Upper lobe of right lung (tissue), 1 donor: ENCODE measurements at regions not wholly inside any gene's neighbourhood (a gene's known extent, or its start where the extent isn't known, plus 50 kb on each side); places are given as distances from the start of the nearest gene placed in this dataset.

Experiments
- ATAC-seq: fragments of 200-7000 bp; cut with Tn5 transposase; one replicate; pipeline ENCODE4 v1.9.1; 2020; ENCODE audit warnings: mild to moderate bottlenecking, moderate library complexity
- DNase-seq: peaks from one replicate; pipeline ENCODE4 v3.0.0-alpha.2; 2020
- H3K27ac ChIP-seq: fragments of 200-600 bp; one replicate; pipeline ENCODE4 v1.8.0; 2022
- H3K27me3 ChIP-seq: fragments of 200-600 bp; one replicate; pipeline ENCODE4 v1.8.0; 2022; ENCODE audit warnings: mild to moderate bottlenecking
- H3K36me3 ChIP-seq: fragments of 200-600 bp; one replicate; pipeline ENCODE4 v1.8.0; 2022
- H3K4me1 ChIP-seq: fragments of 200-600 bp; one replicate; pipeline ENCODE4 v1.8.0; 2022
- H3K4me3 ChIP-seq: fragments of 200-600 bp; one replicate; pipeline ENCODE4 v1.8.0; 2022; ENCODE audit warnings: mild to moderate bottlenecking
- H3K9me3 ChIP-seq: fragments of 200-600 bp; one replicate; pipeline ENCODE4 v1.8.0; 2022
- intact Hi-C: fragments of 100-400 bp; cut with DNase I; formaldehyde crosslinking; loops from one replicate; pipeline ENCODE4 v1.11.0; 2022
- TF ChIP-seq, protein P1 (sequence below): fragments of 200-600 bp; IDR thresholded peaks from one replicate; pipeline ENCODE4 v1.8.0; 2022; ENCODE audit warnings: antibody characterized with exemption
- donor health status: DM: no; HTN: yes; CAD: no; lungs with severe emphysema.

DNA sequence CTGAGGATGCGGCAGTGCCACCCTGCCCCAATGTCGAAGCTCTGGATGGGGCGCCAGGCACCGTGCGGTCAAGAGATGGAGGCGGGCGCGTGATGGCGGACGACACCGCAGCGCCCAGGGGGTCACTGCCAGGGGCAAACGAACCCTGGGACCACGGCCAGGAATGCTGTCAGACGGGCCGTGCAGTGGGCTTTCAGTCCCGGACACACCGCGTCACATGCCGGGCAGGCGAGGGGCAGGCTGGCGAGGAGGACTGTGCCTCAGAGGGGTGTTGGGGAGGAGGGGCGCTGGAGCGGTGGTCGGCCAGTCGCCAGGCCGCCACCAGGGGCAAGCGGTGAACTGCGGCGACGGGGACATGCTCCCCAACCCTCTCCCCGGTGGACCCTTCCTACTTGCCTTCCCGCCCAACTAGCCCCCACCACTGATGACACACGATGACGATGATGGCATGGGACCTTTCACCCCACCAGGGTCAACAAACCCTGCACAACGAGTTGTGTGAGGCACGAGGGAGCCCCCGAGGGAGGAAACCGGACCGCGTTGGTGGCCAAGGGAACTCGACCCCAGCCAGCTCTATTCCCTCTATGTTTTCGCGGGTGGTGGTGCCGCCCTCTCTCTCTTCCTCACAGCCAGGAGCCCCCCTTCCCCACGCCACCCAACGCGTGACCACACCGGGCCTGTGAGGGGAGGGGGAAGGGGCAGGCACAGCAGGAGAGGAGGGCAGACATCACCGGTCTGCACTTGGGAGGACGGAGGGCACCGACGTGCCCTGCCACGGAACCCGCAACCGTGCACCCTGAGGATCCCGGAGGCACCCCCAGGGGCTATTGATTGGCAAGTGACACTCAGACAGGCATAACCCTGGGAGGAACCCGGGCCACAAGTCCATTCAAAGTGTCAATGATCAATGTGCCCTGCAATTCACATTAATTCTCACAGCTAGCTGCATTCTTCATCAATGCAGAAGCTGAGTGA, 1960.9 kb upstream of the DEFB115 start:
- H3K4me1 ChIP-seq, result no peaks in the 10 kb centered on the region
- TF ChIP-seq, protein P1, sequence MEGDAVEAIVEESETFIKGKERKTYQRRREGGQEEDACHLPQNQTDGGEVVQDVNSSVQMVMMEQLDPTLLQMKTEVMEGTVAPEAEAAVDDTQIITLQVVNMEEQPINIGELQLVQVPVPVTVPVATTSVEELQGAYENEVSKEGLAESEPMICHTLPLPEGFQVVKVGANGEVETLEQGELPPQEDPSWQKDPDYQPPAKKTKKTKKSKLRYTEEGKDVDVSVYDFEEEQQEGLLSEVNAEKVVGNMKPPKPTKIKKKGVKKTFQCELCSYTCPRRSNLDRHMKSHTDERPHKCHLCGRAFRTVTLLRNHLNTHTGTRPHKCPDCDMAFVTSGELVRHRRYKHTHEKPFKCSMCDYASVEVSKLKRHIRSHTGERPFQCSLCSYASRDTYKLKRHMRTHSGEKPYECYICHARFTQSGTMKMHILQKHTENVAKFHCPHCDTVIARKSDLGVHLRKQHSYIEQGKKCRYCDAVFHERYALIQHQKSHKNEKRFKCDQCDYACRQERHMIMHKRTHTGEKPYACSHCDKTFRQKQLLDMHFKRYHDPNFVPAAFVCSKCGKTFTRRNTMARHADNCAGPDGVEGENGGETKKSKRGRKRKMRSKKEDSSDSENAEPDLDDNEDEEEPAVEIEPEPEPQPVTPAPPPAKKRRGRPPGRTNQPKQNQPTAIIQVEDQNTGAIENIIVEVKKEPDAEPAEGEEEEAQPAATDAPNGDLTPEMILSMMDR, result no peak
- H3K27ac ChIP-seq, result no peak overlapping the region
- intact Hi-C loops, result no loop called here
- H3K9me3 ChIP-seq, result no peaks in the 10 kb centered on the region
- no peaks in the 10 kb centered on the region for H3K36me3 ChIP-seq
- no peak for DNase-seq
- H3K4me3 ChIP-seq, result no peak overlapping the region
- ATAC-seq, result peak; percentile 27
- H3K27me3 ChIP-seq, result no peaks in the 10 kb centered on the region

DNA sequence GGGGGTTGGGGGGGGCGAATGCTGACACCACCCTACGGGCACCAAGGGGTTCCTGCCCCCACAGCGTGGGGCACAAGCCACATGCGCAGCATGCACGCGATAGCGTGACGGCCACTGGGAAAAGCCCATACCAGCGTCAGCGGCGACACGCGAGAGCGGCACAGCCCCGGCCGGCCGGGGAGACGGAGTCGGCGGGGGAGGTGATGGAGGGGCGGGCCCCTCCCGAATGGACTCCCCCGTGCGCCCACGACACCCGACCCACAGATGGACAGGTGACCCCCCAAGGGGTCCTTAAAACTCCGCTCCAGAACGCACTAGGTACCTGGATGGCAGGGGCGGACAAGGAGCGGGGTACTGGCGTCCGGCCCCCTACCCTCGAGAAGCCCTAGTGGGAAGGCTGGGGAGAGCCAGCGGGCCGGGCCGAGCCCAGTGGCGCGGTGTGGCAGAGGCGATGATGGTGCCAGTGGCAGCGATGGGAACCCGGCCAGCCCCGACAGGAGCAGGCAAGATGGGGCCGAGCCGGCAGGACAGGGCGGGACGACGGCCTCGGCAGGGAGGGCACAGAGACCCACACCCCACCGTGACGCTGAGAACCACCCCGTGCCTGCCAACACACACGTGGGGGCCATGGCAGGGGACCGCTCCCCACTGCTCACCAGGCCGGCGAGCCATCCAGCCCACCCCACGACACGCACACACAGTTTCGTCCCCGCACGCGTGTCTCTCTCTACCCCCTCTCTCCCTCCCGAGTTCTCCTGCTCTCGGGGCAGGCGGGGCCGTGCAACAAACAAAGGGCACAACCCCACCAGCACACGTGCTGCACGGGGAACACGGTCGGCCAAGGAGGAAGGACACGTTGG, 1959.8 kb upstream of the DEFB115 start:
- Histone ChIP-seq H3K36me3 (no peaks in the 10 kb centered on the region), H3K4me1 (no peaks in the 10 kb centered on the region), H3K27ac (no peak overlapping the region), H3K9me3 (no peaks in the 10 kb centered on the region), H3K27me3 (no peaks in the 10 kb centered on the region), H3K4me3 (no peak overlapping the region)
- intact Hi-C loops, result no loop called here
- DNase-seq, result no peak
- TF ChIP-seq, protein P1, result no peak
- ATAC-seq, result peak; percentile 45

DNA sequence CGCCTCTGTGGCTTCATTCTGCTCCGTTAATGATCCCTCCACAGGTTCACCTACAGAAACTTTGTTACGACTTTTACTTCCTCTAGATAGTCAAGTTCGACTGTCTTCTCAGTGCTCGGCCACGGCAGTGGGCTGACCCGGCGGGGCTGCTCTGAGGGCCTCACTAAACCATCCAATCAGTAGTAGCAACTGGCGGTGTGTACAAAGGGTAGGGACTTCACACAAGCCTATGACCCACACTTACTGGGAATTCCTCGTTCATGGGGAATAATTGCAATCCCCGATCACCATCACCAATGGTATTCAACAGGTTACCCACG, 1959.2 kb upstream of the DEFB115 start:
- Histone ChIP-seq H3K36me3 (no peaks in the 10 kb centered on the region), H3K4me1 (no peaks in the 10 kb centered on the region), H3K9me3 (no peaks in the 10 kb centered on the region), H3K27me3 (no peaks in the 10 kb centered on the region), H3K4me3 (no peak overlapping the region), H3K27ac (no peak overlapping the region)
- intact Hi-C loops, result no loop called here
- no peak for ATAC-seq
- TF ChIP-seq, protein P1, result no peak
- no peak for DNase-seq

DNA sequence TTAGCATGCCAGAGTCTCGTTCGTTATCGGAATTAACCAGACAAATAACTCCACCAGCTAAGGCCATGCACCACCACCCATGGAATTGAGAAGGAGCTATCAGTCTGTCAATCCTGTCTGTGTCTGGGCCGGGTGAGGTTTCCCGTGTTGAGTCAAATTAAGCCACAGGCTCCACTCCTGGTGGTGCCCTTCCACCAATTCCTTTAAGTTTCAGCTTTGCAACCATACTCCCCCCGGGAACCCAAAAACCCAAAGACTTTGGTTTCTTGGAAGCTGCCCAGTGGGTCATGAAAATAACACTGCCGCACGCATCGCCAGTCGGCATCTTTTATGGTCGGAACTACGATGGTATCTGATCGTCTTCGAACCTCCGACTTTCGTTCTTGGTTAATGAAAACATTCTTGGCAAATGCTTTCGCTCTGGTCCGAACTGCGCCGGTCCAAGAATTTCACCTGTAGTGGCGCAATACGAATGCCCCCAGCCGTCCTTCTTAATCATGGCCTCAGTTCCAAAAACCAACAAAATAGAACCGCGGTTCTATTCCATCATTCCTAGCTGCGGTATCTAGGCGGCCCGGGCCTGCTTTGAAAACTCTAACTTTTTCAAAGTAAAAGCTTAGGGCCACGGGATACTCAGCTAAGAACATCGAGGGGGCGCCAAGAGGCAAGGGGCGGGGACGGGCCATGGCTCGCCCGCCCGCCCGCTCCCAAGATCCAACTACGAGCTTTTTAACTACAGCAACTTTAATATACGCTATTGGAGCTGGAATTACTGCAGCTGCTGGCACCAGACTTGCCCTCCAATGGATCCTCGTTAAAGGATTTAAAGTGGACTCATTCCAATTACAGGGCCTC, 1958.5 kb upstream of the DEFB115 start:
- Histone ChIP-seq H3K9me3 (no peaks in the 10 kb centered on the region), H3K36me3 (no peaks in the 10 kb centered on the region), H3K4me3 (no peak overlapping the region), H3K4me1 (no peaks in the 10 kb centered on the region), H3K27ac (no peak overlapping the region), H3K27me3 (no peaks in the 10 kb centered on the region)
- intact Hi-C loops, result no loop called here
- TF ChIP-seq, protein P1, result no peak
- DNase-seq (no peak), ATAC-seq (no peak)

DNA sequence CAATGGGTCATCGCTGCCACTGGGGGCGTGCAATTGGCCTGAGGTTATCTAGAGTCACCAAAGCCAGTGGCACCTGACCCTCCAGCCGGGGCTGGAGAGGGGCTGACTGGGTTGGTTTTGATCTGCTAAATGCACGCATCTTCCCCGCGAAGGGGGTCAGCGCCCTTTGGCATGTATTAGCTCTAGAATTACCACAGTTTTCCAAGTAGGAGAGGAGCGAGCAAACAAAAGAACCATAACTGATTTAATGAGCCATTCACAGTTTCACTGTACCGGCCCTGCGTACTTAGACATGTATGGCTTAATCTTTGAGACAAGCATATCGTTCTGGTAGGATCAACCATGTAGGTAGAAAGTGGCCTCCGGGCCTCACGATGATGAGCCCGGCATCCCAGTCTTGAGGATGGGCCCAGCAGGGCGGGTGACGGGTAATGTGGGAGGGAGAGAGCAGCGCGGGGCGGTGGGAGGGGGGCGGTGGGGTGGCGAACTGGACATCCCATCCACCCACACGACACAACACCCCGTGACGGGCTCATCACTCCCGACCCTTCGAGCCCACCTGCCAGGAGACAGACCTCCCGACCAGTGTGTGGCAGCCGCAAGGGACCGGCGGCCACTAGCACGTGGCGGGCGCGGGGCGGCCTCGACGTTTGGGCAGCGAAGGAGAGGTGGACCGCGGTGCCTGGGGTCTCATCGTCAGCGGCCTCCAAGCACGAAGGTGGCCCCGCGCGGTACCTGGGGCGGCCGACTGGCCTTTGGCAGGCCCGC, 1957.5 kb upstream of the DEFB115 start:
- peak; percentile 24 for ATAC-seq
- H3K36me3 ChIP-seq, result no peaks in the 10 kb centered on the region
- no peak overlapping the region for H3K4me3 ChIP-seq
- no peaks in the 10 kb centered on the region for H3K4me1 ChIP-seq
- no peaks in the 10 kb centered on the region for H3K9me3 ChIP-seq
- TF ChIP-seq, protein P1, result no peak
- intact Hi-C loops, result no loop called here
- no peak for DNase-seq
- no peak overlapping the region for H3K27ac ChIP-seq
- no peaks in the 10 kb centered on the region for H3K27me3 ChIP-seq
